GM12864 (cell line): ENCODE measurements at regions not wholly inside any gene's neighbourhood (a gene's known extent, or its start where the extent isn't known, plus 50 kb on each side); places are given as distances from the start of the nearest gene placed in this dataset.
A peak's percentile ranks its signal among the peaks of the same experiment; 100 is the strongest.

Experiments
- DNase-seq: peaks from one replicate; pipeline ENCODE4 v3.0.0-alpha.2; 2011; ENCODE audit warnings: low read depth
- H3K4me3 ChIP-seq: 2 replicates; pipeline ENCODE4 v1.5.1; 2011; ENCODE audit warnings: mild to moderate bottlenecking, low read depth, low read length, control low read depth
- TF ChIP-seq, protein P1 (sequence below): IDR thresholded peaks from 2 replicates; pipeline ENCODE4 v1.5.1; 2011; ENCODE audit warnings: low read depth, mild to moderate bottlenecking, moderate library complexity, low read length, control low read depth, inconsistent platforms; ENCODE audit errors: missing control alignments

DNA sequence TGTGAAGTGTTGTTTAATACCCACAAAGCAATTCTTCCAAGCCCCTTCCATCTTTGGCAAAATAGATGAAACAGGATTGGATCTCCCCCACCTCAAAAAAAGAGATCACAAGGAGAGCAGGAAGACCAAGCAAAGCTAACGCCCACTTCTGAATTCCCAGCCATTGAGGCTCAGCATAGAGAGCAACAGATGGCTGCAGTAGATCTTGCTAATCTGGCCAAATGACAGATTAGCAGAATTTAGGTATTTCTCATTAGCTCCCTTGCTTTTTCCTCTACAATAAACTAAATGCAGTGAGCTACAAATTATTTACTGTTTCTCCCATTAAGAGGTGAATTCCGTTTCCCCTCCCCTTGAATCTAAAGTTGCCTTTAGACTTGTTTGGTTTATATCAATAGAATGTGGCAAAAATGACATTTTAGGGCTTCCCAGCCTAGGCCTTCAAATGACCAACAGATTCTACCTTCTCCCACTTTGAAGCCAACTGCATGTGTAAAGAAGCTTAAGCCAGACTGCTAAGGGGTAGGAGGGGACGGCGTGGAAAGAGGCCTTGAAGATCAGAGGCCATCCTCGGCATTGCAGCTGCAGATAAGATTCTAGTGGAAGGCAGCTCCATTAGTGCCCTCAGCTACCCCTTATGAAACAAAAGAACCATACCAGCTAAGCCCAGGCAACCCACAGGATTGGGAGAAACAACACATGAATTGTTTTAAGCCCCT is 56.8 kb upstream of the CPEB4 start:
- H3K4me3 ChIP-seq: no peak overlapping the region
- TF ChIP-seq, protein P1, sequence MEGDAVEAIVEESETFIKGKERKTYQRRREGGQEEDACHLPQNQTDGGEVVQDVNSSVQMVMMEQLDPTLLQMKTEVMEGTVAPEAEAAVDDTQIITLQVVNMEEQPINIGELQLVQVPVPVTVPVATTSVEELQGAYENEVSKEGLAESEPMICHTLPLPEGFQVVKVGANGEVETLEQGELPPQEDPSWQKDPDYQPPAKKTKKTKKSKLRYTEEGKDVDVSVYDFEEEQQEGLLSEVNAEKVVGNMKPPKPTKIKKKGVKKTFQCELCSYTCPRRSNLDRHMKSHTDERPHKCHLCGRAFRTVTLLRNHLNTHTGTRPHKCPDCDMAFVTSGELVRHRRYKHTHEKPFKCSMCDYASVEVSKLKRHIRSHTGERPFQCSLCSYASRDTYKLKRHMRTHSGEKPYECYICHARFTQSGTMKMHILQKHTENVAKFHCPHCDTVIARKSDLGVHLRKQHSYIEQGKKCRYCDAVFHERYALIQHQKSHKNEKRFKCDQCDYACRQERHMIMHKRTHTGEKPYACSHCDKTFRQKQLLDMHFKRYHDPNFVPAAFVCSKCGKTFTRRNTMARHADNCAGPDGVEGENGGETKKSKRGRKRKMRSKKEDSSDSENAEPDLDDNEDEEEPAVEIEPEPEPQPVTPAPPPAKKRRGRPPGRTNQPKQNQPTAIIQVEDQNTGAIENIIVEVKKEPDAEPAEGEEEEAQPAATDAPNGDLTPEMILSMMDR: peak; percentile 23
- no peak for DNase-seq

DNA sequence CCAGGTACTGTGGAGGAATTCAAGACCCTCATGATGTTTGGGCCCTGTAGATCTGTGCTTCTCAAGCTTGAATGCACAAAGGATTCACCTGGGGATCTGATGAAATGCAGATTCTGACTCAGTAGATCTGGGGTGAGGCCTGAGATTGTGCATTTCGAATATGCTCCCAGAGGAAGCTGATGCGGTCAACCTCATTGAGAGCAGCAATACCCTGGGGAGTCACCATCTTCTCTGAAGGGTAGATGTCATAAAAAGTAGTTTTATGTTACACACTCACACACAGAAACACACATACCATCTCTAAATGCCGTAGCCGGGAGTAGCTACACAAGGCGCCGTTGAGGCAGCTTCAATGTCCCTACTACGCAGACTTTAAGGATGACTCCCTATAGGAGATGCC is 55.8 kb upstream of the CPEB4 start:
- TF ChIP-seq, protein P1: no peak
- DNase-seq: peak; percentile 54
- H3K4me3 ChIP-seq: no peak overlapping the region

- TF ChIP-seq, protein P1: no peak
- no peak for DNase-seq
- no peak overlapping the region for H3K4me3 ChIP-seq
Measured at GRCh38 chr5:173833196-173833985, 54.8 kb upstream of the CPEB4 start.

- TF ChIP-seq, protein P1: no peak
- no peak overlapping the region for H3K4me3 ChIP-seq
Measured at GRCh38 chr5:173834071-173834771, 53.9 kb upstream of the CPEB4 start.

DNA sequence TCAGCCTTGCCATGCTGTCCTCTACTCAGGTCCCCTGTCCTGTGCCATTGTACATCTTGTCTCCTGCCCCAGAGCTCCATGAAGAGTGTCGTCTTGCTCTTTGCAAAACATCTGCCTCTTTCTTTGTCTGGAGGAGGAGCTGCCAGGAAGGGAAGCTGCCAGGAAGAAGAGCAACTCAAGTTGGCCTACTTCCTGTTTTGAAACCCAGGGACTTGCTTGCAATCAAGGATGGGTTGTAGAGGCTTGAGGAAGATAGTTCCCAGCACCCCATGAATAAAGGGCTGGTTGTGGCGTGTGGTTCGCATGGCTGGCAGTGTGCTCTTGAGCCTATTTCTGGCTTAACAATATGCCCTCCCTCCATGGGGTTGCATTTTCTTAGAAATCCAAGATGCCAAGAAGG is 53.0 kb upstream of the CPEB4 start:
- no peak overlapping the region for H3K4me3 ChIP-seq
- TF ChIP-seq, protein P1: no peak
- DNase-seq: no peak

More at GRCh38 chr5:173834071-173834771, 53.9 kb upstream of the CPEB4 start:
- DNase-seq: no peak

DNA sequence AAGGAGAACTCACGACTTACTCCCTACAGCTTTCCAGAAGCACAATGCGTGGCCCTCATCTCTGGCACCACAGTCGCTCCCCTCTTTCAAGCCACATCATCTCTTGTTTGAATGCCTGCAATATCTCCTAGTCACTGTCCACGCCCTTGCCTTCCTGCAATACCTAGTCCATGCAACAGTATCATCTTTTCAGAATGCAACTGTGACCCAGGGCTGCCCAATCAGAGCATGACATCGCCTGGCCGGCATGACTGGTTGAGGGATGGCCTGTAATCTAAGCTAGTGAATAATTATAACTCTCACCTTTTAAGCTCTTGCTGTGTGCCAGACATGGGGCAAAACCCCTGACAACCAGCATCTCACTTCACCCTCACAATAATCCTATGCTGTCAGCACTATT is 52.5 kb upstream of the CPEB4 start:
- TF ChIP-seq, protein P1: no peak
- DNase-seq: no peak
- no peak overlapping the region for H3K4me3 ChIP-seq
